ENCODE measurements at regions not wholly inside any gene's neighbourhood (a gene's known extent, or its start where the extent isn't known, plus 50 kb on each side); places are given as distances from the start of the nearest gene placed in this dataset.

- TF ChIP-seq CTCF (IDR thresholded peaks at IDR 0.05): no peak
- no peak for TF ChIP-seq POLR2AphosphoS5 (IDR thresholded peaks at IDR 0.05)
- TF ChIP-seq EP300 (IDR thresholded peaks at IDR 0.05): no peak
- TF ChIP-seq POLR2A (IDR thresholded peaks at IDR 0.05): no peak
These were observed 298.8 kb downstream of the LMO7 start for GRCh38 chr13:75934889-75935288.

Measured in sigmoid colon (tissue), 4 donors.